ENCODE measurements at regions not wholly inside any gene's neighbourhood (a gene's known extent, or its start where the extent isn't known, plus 50 kb on each side); places are given as distances from the start of the nearest gene placed in this dataset.
"Not testable (repeated sequence)": the region's sequence is repeated elsewhere in the genome, so short reads cannot be mapped to it uniquely, and the experiment has no call there.

- no peak overlapping the region for H3K4me3 Mint-ChIP-seq (ENCODE audit: unreplicated experiment)
- no peaks in the 10 kb centered on the region for H3K36me3 Mint-ChIP-seq (ENCODE audit: unreplicated experiment)
- TF ChIP-seq CTCF (IDR thresholded peaks at IDR 0.05): no peak
- H3K27ac Mint-ChIP-seq (ENCODE audit: unreplicated experiment): no peak overlapping the region
- peaks cover 34% of the 10 kb centered on the region for H3K27me3 Mint-ChIP-seq (ENCODE audit: unreplicated experiment)
- no peak for DNase-seq (ENCODE audit: extremely low spot score, unreplicated experiment)
- H3K9me3 Mint-ChIP-seq (ENCODE audit: unreplicated experiment): no peaks in the 10 kb centered on the region
- no peaks in the 10 kb centered on the region for H3K4me1 Mint-ChIP-seq (ENCODE audit: unreplicated experiment)
These were observed 137.6 kb upstream of the NBPF11 start for GRCh38 chr1:148289647-148290046.

GRCh38 chr1:148285946-148286345 is 133.9 kb upstream of the NBPF11 start:
- not testable (repeated sequence) for H3K4me1 Mint-ChIP-seq (ENCODE audit: unreplicated experiment); H3K9me3 Mint-ChIP-seq (ENCODE audit: unreplicated experiment); H3K27ac Mint-ChIP-seq (ENCODE audit: unreplicated experiment); DNase-seq (ENCODE audit: extremely low spot score, unreplicated experiment); H3K36me3 Mint-ChIP-seq (ENCODE audit: unreplicated experiment); H3K4me3 Mint-ChIP-seq (ENCODE audit: unreplicated experiment)
- H3K27me3 Mint-ChIP-seq (ENCODE audit: unreplicated experiment): peaks cover 16% of the 10 kb centered on the region

GRCh38 chr1:148280831-148281572 is 128.9 kb upstream of the NBPF11 start:
- Mint-ChIP-seq H3K4me3 (ENCODE audit: unreplicated experiment) (peak overlapping the region; percentile 52), H3K27me3 (ENCODE audit: unreplicated experiment) (peaks cover 21% of the 10 kb centered on the region)
- H3K9me3 Mint-ChIP-seq (ENCODE audit: unreplicated experiment); H3K36me3 Mint-ChIP-seq (ENCODE audit: unreplicated experiment); H3K27ac Mint-ChIP-seq (ENCODE audit: unreplicated experiment); H3K4me1 Mint-ChIP-seq (ENCODE audit: unreplicated experiment); DNase-seq (ENCODE audit: extremely low spot score, unreplicated experiment): not testable (repeated sequence)

GRCh38 chr1:148279002-148279542 is 127.0 kb upstream of the NBPF11 start:
- H3K27ac Mint-ChIP-seq (ENCODE audit: unreplicated experiment); H3K4me3 Mint-ChIP-seq (ENCODE audit: unreplicated experiment); H3K36me3 Mint-ChIP-seq (ENCODE audit: unreplicated experiment); H3K9me3 Mint-ChIP-seq (ENCODE audit: unreplicated experiment); DNase-seq (ENCODE audit: extremely low spot score, unreplicated experiment); H3K4me1 Mint-ChIP-seq (ENCODE audit: unreplicated experiment): not testable (repeated sequence)
- H3K27me3 Mint-ChIP-seq (ENCODE audit: unreplicated experiment): peaks cover 24% of the 10 kb centered on the region

- H3K27me3 Mint-ChIP-seq (ENCODE audit: unreplicated experiment): peaks cover 35% of the 10 kb centered on the region
- not testable (repeated sequence) for H3K4me3 Mint-ChIP-seq (ENCODE audit: unreplicated experiment); H3K4me1 Mint-ChIP-seq (ENCODE audit: unreplicated experiment); H3K9me3 Mint-ChIP-seq (ENCODE audit: unreplicated experiment); DNase-seq (ENCODE audit: extremely low spot score, unreplicated experiment); H3K36me3 Mint-ChIP-seq (ENCODE audit: unreplicated experiment); H3K27ac Mint-ChIP-seq (ENCODE audit: unreplicated experiment)
These were observed 125.8 kb upstream of the NBPF11 start for GRCh38 chr1:148277865-148278279.

- H3K27ac Mint-ChIP-seq (ENCODE audit: unreplicated experiment); H3K9me3 Mint-ChIP-seq (ENCODE audit: unreplicated experiment); H3K4me3 Mint-ChIP-seq (ENCODE audit: unreplicated experiment); DNase-seq (ENCODE audit: extremely low spot score, unreplicated experiment); H3K36me3 Mint-ChIP-seq (ENCODE audit: unreplicated experiment): not testable (repeated sequence)
- Mint-ChIP-seq H3K27me3 (ENCODE audit: unreplicated experiment) (peaks cover 35% of the 10 kb centered on the region), H3K4me1 (ENCODE audit: unreplicated experiment) (peaks cover 13% of the 10 kb centered on the region)
These were observed 115.0 kb upstream of the NBPF11 start for GRCh38 chr1:148267066-148267465.

- Mint-ChIP-seq H3K9me3 (ENCODE audit: unreplicated experiment) (no peaks in the 10 kb centered on the region), H3K4me3 (ENCODE audit: unreplicated experiment) (peak overlapping the region; percentile 81), H3K27me3 (ENCODE audit: unreplicated experiment) (peaks cover 55% of the 10 kb centered on the region), H3K27ac (ENCODE audit: unreplicated experiment) (no peak overlapping the region), H3K4me1 (ENCODE audit: unreplicated experiment) (peaks cover 13% of the 10 kb centered on the region), H3K36me3 (ENCODE audit: unreplicated experiment) (no peaks in the 10 kb centered on the region)
- no peak for DNase-seq (ENCODE audit: extremely low spot score, unreplicated experiment)
- TF ChIP-seq CTCF (IDR thresholded peaks at IDR 0.05): no peak
These were observed 112.5 kb upstream of the NBPF11 start for GRCh38 chr1:148264374-148265276.

Data from osteocyte (in vitro differentiated cells).